ENCODE measurements at regions not wholly inside any gene's neighbourhood (a gene's known extent, or its start where the extent isn't known, plus 50 kb on each side); places are given as distances from the start of the nearest gene placed in this dataset.

- no peak for TF ChIP-seq CTCF (IDR thresholded peaks at IDR 0.05)
- no peak for ATAC-seq (ENCODE audit: low FRiP score)
- DNase-seq (ENCODE audit: low spot score): no peak
Observed at GRCh38 chr7:25322473-25322872, 94.2 kb upstream of the NPVF start.

- no peak for ATAC-seq (ENCODE audit: low FRiP score)
- no peak for TF ChIP-seq CTCF (IDR thresholded peaks at IDR 0.05)
- no peak for DNase-seq (ENCODE audit: low spot score)
Observed at GRCh38 chr7:25325186-25325757, 97.0 kb upstream of the NPVF start.

- no peak for DNase-seq (ENCODE audit: low spot score)
- TF ChIP-seq CTCF (IDR thresholded peaks at IDR 0.05): no peak
- ATAC-seq (ENCODE audit: low FRiP score): no peak
Observed at GRCh38 chr7:25326501-25327156, 98.3 kb upstream of the NPVF start.

- TF ChIP-seq CTCF (IDR thresholded peaks at IDR 0.05): no peak
- DNase-seq (ENCODE audit: low spot score): no peak
- no peak for ATAC-seq (ENCODE audit: low FRiP score)
Observed at GRCh38 chr7:25329815-25330214, 101.5 kb upstream of the NPVF start.

DNA sequence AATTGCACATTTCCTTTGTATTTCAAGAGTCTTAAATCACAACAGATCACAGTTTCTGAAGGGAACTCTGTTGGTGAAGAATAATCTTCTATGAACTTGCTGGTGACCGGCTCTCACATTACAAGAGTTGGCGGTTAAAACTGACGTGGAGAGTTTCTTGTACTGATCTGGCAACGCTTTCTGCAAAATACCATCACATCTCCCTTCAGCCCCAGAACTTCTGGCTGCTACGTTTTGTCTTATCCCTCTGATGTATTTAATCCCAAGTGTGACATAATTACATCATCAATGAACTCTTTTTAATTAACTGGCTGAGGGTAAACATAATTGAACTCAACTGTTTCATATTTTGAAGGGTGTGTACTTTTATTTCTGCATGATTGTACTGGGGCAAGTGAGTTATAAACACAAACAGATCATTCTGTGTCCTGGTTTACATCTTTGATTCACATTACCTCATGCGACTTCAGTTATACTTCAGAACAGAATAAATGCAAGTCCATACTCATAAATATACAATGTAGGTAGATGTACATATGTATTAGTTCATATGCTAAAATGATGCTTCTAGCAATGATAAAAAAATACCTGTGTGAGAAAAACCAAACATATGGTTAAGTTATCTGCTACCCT lies 105.1 kb upstream of the NPVF start:
- DNase-seq (ENCODE audit: low spot score): no peak
- ATAC-seq (ENCODE audit: low FRiP score): no peak
- TF ChIP-seq CTCF (IDR thresholded peaks at IDR 0.05): no peak

DNA sequence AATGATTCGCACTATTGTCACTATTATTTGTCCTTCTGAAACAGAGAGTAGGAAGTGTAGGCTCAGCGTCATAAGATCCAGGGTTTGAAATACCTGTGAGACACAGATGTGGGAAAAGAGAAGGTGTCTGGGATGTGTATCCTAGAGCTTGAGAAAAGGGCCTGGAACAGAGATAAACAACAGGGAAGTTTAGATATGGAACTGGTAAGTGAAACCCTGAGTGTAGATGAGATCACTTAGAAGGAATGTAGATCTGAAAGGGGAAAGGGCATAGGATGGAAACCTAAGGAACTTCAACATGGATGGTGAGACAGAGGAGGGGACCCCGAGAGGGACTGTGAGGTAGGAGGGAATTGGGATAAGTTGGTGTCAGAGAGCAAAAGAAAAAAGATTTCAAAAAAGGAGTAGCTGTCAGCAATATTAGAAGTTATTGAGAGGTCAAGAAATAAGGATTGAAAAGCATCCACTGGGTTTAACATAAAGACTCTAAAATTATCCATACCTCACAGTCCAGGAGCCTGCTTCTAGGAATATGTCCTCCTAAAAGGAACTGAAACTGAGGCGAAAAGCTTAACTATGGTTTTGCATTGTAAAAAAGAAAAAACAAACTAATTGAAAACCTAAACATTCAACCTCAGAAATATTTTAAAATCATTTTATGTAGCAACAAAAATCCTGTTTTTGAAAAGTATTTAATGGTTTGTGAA lies 119.2 kb upstream of the NPVF start:
- DNase-seq (ENCODE audit: low spot score) (no peak), ATAC-seq (ENCODE audit: low FRiP score) (no peak)
- TF ChIP-seq CTCF (IDR thresholded peaks at IDR 0.05): no peak
